HFFc6 (cell line): ENCODE measurements at regions not wholly inside any gene's neighbourhood (a gene's known extent, or its start where the extent isn't known, plus 50 kb on each side); places are given as distances from the start of the nearest gene placed in this dataset.

Experiments
- DNase-seq: peaks from one replicate; pipeline ENCODE4 v3.0.0-alpha.2; 2018
- H3K27ac Mint-ChIP-seq: 2 replicates; pipeline ENCODE4 v1.8.0; 2020; ENCODE audit warnings: mild to moderate bottlenecking, mixed read lengths
- H3K27me3 Mint-ChIP-seq: 2 replicates; pipeline ENCODE4 v1.8.0; 2021; ENCODE audit warnings: mild to moderate bottlenecking, moderate library complexity, mixed read lengths; ENCODE audit not compliant: insufficient read depth
- H3K36me3 Mint-ChIP-seq: 2 replicates; pipeline ENCODE4 v1.8.0; 2021; ENCODE audit warnings: low read depth, mixed read lengths
- H3K4me1 Mint-ChIP-seq: 2 replicates; pipeline ENCODE4 v1.8.0; 2020; ENCODE audit warnings: low read depth, mixed read lengths
- H3K4me3 Mint-ChIP-seq: 2 replicates; pipeline ENCODE4 v1.8.0; 2020; ENCODE audit warnings: mild to moderate bottlenecking, moderate library complexity, mixed read lengths
- H3K9me3 Mint-ChIP-seq: 2 replicates; pipeline ENCODE4 v1.8.0; 2020; ENCODE audit warnings: mild to moderate bottlenecking, mixed read lengths
- TF ChIP-seq, protein P1 (sequence below): fragments of 200-600 bp; sonication (generic); IDR thresholded peaks from 2 replicates; pipeline ENCODE4 v1.5.0; 2021; ENCODE audit warnings: antibody characterized with exemption, mild to moderate bottlenecking

DNA sequence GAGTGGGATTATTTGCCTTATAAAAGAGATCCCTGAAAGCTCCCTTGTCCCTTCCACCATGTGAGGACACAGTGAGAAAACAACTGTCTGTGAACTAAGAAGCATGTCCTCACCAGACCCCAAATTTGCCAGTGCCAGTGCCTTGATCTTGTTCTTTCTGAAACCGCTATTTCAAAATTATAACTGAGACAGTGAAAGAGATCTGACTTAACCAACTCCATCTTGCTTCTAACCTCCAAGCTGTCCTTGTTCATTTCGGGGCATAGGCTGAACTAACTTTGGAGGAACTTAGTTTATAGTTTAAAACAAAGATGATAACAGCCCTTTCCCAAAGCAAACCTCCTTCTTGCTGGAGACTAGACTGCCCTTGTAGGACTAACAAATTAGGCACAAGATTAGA is 563.9 kb downstream of the ADCYAP1 start:
- no peak overlapping the region for H3K4me3 Mint-ChIP-seq
- no peaks in the 10 kb centered on the region for H3K27me3 Mint-ChIP-seq
- no peaks in the 10 kb centered on the region; the same call in 1 of the 2 replicates for H3K36me3 Mint-ChIP-seq
- no peaks in the 10 kb centered on the region for H3K4me1 Mint-ChIP-seq
- DNase-seq = no peak
- TF ChIP-seq, protein P1, sequence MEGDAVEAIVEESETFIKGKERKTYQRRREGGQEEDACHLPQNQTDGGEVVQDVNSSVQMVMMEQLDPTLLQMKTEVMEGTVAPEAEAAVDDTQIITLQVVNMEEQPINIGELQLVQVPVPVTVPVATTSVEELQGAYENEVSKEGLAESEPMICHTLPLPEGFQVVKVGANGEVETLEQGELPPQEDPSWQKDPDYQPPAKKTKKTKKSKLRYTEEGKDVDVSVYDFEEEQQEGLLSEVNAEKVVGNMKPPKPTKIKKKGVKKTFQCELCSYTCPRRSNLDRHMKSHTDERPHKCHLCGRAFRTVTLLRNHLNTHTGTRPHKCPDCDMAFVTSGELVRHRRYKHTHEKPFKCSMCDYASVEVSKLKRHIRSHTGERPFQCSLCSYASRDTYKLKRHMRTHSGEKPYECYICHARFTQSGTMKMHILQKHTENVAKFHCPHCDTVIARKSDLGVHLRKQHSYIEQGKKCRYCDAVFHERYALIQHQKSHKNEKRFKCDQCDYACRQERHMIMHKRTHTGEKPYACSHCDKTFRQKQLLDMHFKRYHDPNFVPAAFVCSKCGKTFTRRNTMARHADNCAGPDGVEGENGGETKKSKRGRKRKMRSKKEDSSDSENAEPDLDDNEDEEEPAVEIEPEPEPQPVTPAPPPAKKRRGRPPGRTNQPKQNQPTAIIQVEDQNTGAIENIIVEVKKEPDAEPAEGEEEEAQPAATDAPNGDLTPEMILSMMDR = no peak
- H3K27ac Mint-ChIP-seq = no peak overlapping the region
- H3K9me3 Mint-ChIP-seq = peaks cover 42% of the 10 kb centered on the region

- TF ChIP-seq, protein P1 = no peak
- H3K4me1 Mint-ChIP-seq = no peaks in the 10 kb centered on the region
- no peak for DNase-seq
- no peaks in the 10 kb centered on the region for H3K36me3 Mint-ChIP-seq
- no peaks in the 10 kb centered on the region for H3K27me3 Mint-ChIP-seq
- H3K27ac Mint-ChIP-seq = no peak overlapping the region
- peaks cover 25% of the 10 kb centered on the region for H3K9me3 Mint-ChIP-seq
- no peak overlapping the region for H3K4me3 Mint-ChIP-seq
Measured at GRCh38 chr18:1475867-1476266, 571.2 kb downstream of the ADCYAP1 start.

DNA sequence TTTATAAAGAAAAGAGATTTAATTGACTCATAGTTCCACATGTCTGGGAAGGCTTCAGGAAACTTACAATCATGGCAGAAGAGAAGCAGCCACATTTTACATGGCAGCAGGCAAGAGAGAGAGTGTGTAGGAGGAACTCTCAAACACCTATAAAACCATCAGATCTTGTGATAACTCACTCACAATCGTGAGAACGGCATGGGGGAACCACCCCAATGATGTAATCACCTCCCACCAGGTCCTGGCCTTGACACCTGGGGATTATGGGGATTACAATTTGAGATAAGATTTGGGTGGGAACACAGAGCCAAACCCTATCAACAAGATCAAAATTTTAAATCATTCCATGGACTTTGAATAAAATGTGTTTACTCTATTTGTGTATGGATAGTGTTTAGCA is 575.6 kb downstream of the ADCYAP1 start:
- no peak for DNase-seq
- H3K4me3 Mint-ChIP-seq = no peak overlapping the region
- H3K4me1 Mint-ChIP-seq = no peaks in the 10 kb centered on the region
- TF ChIP-seq, protein P1 = no peak
- peaks cover 14% of the 10 kb centered on the region; the same call in 1 of the 2 replicates for H3K9me3 Mint-ChIP-seq
- H3K27me3 Mint-ChIP-seq = no peaks in the 10 kb centered on the region
- H3K36me3 Mint-ChIP-seq = no peaks in the 10 kb centered on the region
- H3K27ac Mint-ChIP-seq = no peak overlapping the region

DNA sequence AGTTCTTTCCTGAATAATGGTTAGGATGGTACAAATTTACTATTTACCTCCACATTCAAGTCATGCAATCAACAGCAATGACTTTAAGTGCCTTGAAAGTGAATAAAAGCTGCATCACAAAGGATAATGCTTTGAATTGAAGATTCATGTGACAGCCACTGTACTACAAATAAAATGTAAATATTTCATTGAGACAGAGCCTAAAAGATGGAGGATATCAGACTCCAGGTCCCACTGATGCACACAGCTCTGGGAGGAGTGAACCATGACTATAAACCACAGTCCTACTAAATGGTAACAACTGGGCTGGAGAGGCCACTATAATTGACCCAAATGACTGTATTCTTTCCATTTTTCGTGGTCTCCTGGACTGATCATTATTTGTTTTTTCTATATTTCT is 576.9 kb downstream of the ADCYAP1 start:
- TF ChIP-seq, protein P1 = no peak
- no peak for DNase-seq

GRCh38 chr18:1483385-1483784 is 578.7 kb downstream of the ADCYAP1 start:
- DNase-seq = no peak
- TF ChIP-seq, protein P1 = no peak
- H3K27ac Mint-ChIP-seq = no peak overlapping the region
- no peaks in the 10 kb centered on the region for H3K27me3 Mint-ChIP-seq
- H3K4me3 Mint-ChIP-seq = no peak overlapping the region
- H3K9me3 Mint-ChIP-seq = peaks cover 12% of the 10 kb centered on the region
- no peaks in the 10 kb centered on the region for H3K36me3 Mint-ChIP-seq
- no peaks in the 10 kb centered on the region for H3K4me1 Mint-ChIP-seq

More for the DNA sequence above, 576.9 kb downstream of the ADCYAP1 start:
- Mint-ChIP-seq H3K9me3 (peaks cover 4% of the 10 kb centered on the region; the same call in 1 of the 2 replicates), H3K4me1 (no peaks in the 10 kb centered on the region), H3K36me3 (no peaks in the 10 kb centered on the region), H3K4me3 (no peak overlapping the region), H3K27ac (no peak overlapping the region), H3K27me3 (no peaks in the 10 kb centered on the region)

- Mint-ChIP-seq H3K27me3 (no peaks in the 10 kb centered on the region), H3K27ac (no peak overlapping the region), H3K9me3 (peaks cover 33% of the 10 kb centered on the region), H3K4me1 (no peaks in the 10 kb centered on the region), H3K4me3 (no peak overlapping the region), H3K36me3 (no peaks in the 10 kb centered on the region)
- TF ChIP-seq, protein P1 = no peak
- no peak for DNase-seq
Measured at GRCh38 chr18:1487457-1487856, 582.8 kb downstream of the ADCYAP1 start.
